ENCODE measurements at regions not wholly inside any gene's neighbourhood (a gene's known extent, or its start where the extent isn't known, plus 50 kb on each side); places are given as distances from the start of the nearest gene placed in this dataset.
"Not testable (repeated sequence)": the region's sequence is repeated elsewhere in the genome, so short reads cannot be mapped to it uniquely, and the experiment has no call there.

DNA sequence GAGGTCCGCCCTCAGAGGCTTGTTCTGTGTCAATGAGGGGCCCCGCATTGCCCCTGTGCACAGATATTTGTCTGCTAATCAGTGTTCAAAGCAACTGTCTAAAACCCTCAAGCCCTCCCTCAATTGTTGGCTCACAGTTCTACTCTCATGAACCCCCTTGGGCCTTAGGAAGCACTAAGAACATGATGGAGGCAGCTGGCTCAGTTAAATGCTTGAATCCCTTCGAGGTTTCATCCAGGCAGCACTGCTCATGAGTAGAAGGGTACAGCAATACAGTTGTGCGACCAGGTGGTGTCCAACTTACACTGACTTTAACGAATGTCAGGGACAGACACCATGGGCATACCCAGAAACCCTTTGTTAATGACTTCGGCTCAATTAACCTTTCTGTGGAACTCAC, 89.2 kb upstream of the WSCD1 start:
- H3K9me3 ChIP-seq (ENCODE audit: control insufficient read depth in 2 of 2, insufficient read depth in 1 of 2, low read depth in 1 of 2, low read length in 1 of 2), result no peaks in the 10 kb centered on the region
- no peak for DNase-seq
- WGBS, 3 donors, result 79 to 82% (median 80%) methylated on average over 6 of the region's 6 CpGs
- H3K36me3 ChIP-seq (ENCODE audit: control insufficient read depth in 3 of 3, insufficient read depth in 2 of 3, low read depth in 1 of 3, low read length in 3 of 3), result no peaks in the 10 kb centered on the region
- H3K4me3 ChIP-seq (ENCODE audit: low read depth in 1 of 3, low read length in 3 of 3), result no peak overlapping the region
- peaks cover 0 to 10% (median 0%) of the 10 kb centered on the region in 3 donors for H3K27me3 ChIP-seq (ENCODE audit: control insufficient read depth in 3 of 3, insufficient read depth in 3 of 3, low read length in 3 of 3)
- FAIRE-seq, result no peak
- H3K27ac ChIP-seq (ENCODE audit: low read depth in 1 of 3, low read length in 2 of 3), result no peak overlapping the region
- no peaks in the 10 kb centered on the region for H3K4me1 ChIP-seq (ENCODE audit: control insufficient read depth in 3 of 3, insufficient read depth in 2 of 3, low read depth in 1 of 3, low read length in 2 of 3)

GRCh38 chr17:5986644-5987043, 83.5 kb upstream of the WSCD1 start:
- Histone ChIP-seq H3K27me3 (ENCODE audit: control insufficient read depth in 3 of 3, insufficient read depth in 3 of 3, low read length in 3 of 3) (peaks cover 0 to 2% (median 0%) of the 10 kb centered on the region in 3 donors), H3K4me1 (ENCODE audit: control insufficient read depth in 3 of 3, insufficient read depth in 2 of 3, low read depth in 1 of 3, low read length in 2 of 3) (no peaks in the 10 kb centered on the region), H3K36me3 (ENCODE audit: control insufficient read depth in 3 of 3, insufficient read depth in 2 of 3, low read depth in 1 of 3, low read length in 3 of 3) (no peaks in the 10 kb centered on the region), H3K27ac (ENCODE audit: low read depth in 1 of 3, low read length in 2 of 3) (no peak overlapping the region), H3K9me3 (ENCODE audit: control insufficient read depth in 2 of 2, insufficient read depth in 1 of 2, low read depth in 1 of 2, low read length in 1 of 2) (no peaks in the 10 kb centered on the region), H3K4me3 (ENCODE audit: low read depth in 1 of 3, low read length in 3 of 3) (no peak overlapping the region)
- no peak for FAIRE-seq
- WGBS, 3 donors, result 75 to 88% (median 77%) methylated on average over 2 of the region's 2 CpGs
- DNase-seq, result no peak

DNA sequence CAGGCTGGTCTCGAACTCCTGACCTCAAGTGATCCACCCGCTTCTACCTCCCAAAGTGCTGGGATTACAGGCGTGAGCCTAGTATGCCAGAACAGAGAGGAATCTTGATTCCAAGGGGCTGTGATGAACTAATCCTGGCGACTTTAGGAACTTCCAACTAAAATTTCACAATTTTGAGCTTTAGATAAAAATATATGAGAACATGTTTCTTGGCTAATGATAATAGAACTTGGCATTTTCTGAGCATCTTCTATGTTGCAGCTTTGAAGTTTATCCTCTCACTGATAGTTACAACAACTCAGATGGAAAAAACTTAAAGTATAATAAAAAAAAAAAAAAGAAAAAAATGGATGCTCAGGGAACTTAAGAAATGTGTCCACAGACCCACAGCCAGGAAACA, 69.8 kb upstream of the WSCD1 start:
- no peak for FAIRE-seq

DNA sequence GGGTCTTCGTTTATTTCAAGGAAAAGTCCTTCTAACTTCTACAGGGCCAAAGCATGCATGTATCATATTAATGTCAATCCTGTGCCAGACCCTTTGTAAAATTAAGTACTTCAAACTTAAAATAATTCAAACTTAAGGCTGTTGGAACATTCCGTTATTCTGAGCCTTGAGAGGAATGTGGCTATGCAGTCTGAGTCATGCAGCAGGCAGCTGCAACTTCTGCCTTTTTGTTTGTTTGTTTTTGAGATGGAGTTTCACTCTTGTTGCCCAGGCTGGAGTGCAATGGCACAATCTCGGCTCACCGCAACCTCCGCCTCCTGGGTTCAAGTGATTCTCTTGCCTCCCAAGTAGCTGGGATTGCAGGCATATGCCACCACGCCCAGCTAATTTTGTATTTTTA, 67.0 kb upstream of the WSCD1 start:
- not testable (repeated sequence) for H3K9me3 ChIP-seq (ENCODE audit: control insufficient read depth in 2 of 2, insufficient read depth in 1 of 2, low read depth in 1 of 2, low read length in 1 of 2); DNase-seq; H3K27me3 ChIP-seq (ENCODE audit: control insufficient read depth in 3 of 3, insufficient read depth in 3 of 3, low read length in 3 of 3); H3K27ac ChIP-seq (ENCODE audit: low read depth in 1 of 3, low read length in 2 of 3); H3K4me3 ChIP-seq (ENCODE audit: low read depth in 1 of 3, low read length in 3 of 3); FAIRE-seq; H3K36me3 ChIP-seq (ENCODE audit: control insufficient read depth in 3 of 3, insufficient read depth in 2 of 3, low read depth in 1 of 3, low read length in 3 of 3); H3K4me1 ChIP-seq (ENCODE audit: control insufficient read depth in 3 of 3, insufficient read depth in 2 of 3, low read depth in 1 of 3, low read length in 2 of 3)
- WGBS, 3 donors, result 55 to 82% (median 78%) methylated on average over 6 of the region's 6 CpGs

More for the DNA sequence above, 69.8 kb upstream of the WSCD1 start:
- H3K4me3 ChIP-seq (ENCODE audit: low read depth in 1 of 3, low read length in 3 of 3), result no peak overlapping the region
- no peaks in the 10 kb centered on the region for H3K4me1 ChIP-seq (ENCODE audit: control insufficient read depth in 3 of 3, insufficient read depth in 2 of 3, low read depth in 1 of 3, low read length in 2 of 3)
- H3K27me3 ChIP-seq (ENCODE audit: control insufficient read depth in 3 of 3, insufficient read depth in 3 of 3, low read length in 3 of 3), result no peaks in the 10 kb centered on the region
- 72 to 82% (median 78%) methylated on average over 4 of the region's 4 CpGs for WGBS, 3 donors
- DNase-seq, result no peak
- H3K36me3 ChIP-seq (ENCODE audit: control insufficient read depth in 3 of 3, insufficient read depth in 2 of 3, low read depth in 1 of 3, low read length in 3 of 3), result no peaks in the 10 kb centered on the region
- no peaks in the 10 kb centered on the region for H3K9me3 ChIP-seq (ENCODE audit: control insufficient read depth in 2 of 2, insufficient read depth in 1 of 2, low read depth in 1 of 2, low read length in 1 of 2)
- no peak overlapping the region for H3K27ac ChIP-seq (ENCODE audit: low read depth in 1 of 3, low read length in 2 of 3)

DNA sequence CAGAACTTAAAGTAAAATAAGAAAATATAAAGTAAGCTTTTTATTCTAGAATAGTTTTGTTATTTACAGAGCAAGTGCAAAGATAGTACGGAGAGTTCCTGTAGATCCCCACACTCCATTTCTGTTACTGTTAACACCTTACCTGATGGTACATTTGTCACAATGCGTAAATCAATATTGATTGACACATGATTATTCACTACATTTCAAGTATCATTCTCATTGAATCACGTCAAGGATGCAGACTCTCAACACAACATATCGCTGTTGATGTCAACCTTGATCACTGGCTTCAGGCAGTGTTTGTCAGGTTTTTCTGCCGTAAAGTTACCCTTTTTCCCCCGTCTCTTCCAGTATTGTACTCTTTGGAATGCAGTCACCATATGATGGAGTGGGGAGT, 64.2 kb upstream of the WSCD1 start:
- Histone ChIP-seq H3K36me3 (ENCODE audit: control insufficient read depth in 3 of 3, insufficient read depth in 2 of 3, low read depth in 1 of 3, low read length in 3 of 3) (no peaks in the 10 kb centered on the region), H3K9me3 (ENCODE audit: control insufficient read depth in 2 of 2, insufficient read depth in 1 of 2, low read depth in 1 of 2, low read length in 1 of 2) (no peaks in the 10 kb centered on the region), H3K4me3 (ENCODE audit: low read depth in 1 of 3, low read length in 3 of 3) (no peak overlapping the region), H3K4me1 (ENCODE audit: control insufficient read depth in 3 of 3, insufficient read depth in 2 of 3, low read depth in 1 of 3, low read length in 2 of 3) (no peaks in the 10 kb centered on the region), H3K27ac (ENCODE audit: low read depth in 1 of 3, low read length in 2 of 3) (no peak overlapping the region), H3K27me3 (ENCODE audit: control insufficient read depth in 3 of 3, insufficient read depth in 3 of 3, low read length in 3 of 3) (peaks cover 0 to 3% (median 0%) of the 10 kb centered on the region in 3 donors)
- FAIRE-seq (no peak), DNase-seq (no peak)
- WGBS, 3 donors, result 73 to 88% (median 84%) methylated on average over 6 of the region's 6 CpGs

DNA sequence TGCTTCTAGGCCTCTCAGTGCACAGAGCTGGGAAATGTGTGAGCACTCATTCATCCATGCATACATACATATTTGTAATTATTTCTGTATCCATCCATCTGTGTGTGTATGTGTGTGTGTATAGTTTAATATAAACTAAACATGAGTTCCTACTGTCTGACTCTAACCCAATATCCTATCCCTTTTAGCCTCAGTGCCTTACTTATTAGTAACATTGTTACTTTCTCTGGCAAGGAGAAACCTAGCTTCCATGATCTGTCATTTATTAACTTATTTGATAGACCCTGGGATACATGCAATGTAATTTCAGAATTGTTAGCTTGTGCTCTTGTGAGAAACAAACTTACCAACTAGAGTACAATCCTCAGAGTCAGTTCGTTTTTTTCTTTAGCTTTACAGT, 59.0 kb upstream of the WSCD1 start:
- Histone ChIP-seq H3K4me3 (ENCODE audit: low read depth in 1 of 3, low read length in 3 of 3) (no peak overlapping the region), H3K4me1 (ENCODE audit: control insufficient read depth in 3 of 3, insufficient read depth in 2 of 3, low read depth in 1 of 3, low read length in 2 of 3) (no peaks in the 10 kb centered on the region), H3K27ac (ENCODE audit: low read depth in 1 of 3, low read length in 2 of 3) (no peak overlapping the region), H3K9me3 (ENCODE audit: control insufficient read depth in 2 of 2, insufficient read depth in 1 of 2, low read depth in 1 of 2, low read length in 1 of 2) (no peaks in the 10 kb centered on the region), H3K36me3 (ENCODE audit: control insufficient read depth in 3 of 3, insufficient read depth in 2 of 3, low read depth in 1 of 3, low read length in 3 of 3) (no peaks in the 10 kb centered on the region), H3K27me3 (ENCODE audit: control insufficient read depth in 3 of 3, insufficient read depth in 3 of 3, low read length in 3 of 3) (peaks cover 0 to 3% (median 0%) of the 10 kb centered on the region in 3 donors)
- DNase-seq, result no peak
- 19 to 38% (median 31%) methylated on average over 1 of the region's 1 CpG for WGBS, 3 donors
- FAIRE-seq, result no peak

DNA sequence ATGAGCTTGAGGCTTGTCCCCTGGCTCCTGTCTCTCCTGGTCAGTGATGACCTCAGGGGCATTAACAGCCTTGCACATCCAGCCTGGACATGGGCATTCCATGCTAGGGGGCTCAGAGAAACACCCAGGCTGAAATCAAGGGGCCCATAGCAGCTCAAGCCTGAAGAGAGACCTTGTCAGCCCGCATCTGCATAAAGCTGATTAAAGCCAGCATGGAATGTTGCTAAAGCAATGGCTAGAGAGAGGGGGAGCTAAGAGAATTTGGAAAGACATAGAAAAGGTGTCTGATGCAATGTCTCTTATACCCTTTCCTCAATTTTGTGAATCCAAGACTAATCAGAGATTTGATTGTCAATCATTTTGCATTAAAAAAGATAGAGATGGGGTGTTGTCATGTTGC, 51.4 kb upstream of the WSCD1 start:
- no peak for FAIRE-seq
- Histone ChIP-seq H3K36me3 (ENCODE audit: control insufficient read depth in 3 of 3, insufficient read depth in 2 of 3, low read depth in 1 of 3, low read length in 3 of 3) (no peaks in the 10 kb centered on the region), H3K9me3 (ENCODE audit: control insufficient read depth in 2 of 2, insufficient read depth in 1 of 2, low read depth in 1 of 2, low read length in 1 of 2) (no peaks in the 10 kb centered on the region), H3K4me3 (ENCODE audit: low read depth in 1 of 3, low read length in 3 of 3) (no peak overlapping the region), H3K27me3 (ENCODE audit: control insufficient read depth in 3 of 3, insufficient read depth in 3 of 3, low read length in 3 of 3) (peaks cover 0 to 8% (median 0%) of the 10 kb centered on the region in 3 donors), H3K27ac (ENCODE audit: low read depth in 1 of 3, low read length in 2 of 3) (no peak overlapping the region), H3K4me1 (ENCODE audit: control insufficient read depth in 3 of 3, insufficient read depth in 2 of 3, low read depth in 1 of 3, low read length in 2 of 3) (no peaks in the 10 kb centered on the region)
- no peak for DNase-seq
- WGBS, 3 donors, result 57 to 66% (median 63%) methylated on average over 1 of the region's 1 CpG

DNA sequence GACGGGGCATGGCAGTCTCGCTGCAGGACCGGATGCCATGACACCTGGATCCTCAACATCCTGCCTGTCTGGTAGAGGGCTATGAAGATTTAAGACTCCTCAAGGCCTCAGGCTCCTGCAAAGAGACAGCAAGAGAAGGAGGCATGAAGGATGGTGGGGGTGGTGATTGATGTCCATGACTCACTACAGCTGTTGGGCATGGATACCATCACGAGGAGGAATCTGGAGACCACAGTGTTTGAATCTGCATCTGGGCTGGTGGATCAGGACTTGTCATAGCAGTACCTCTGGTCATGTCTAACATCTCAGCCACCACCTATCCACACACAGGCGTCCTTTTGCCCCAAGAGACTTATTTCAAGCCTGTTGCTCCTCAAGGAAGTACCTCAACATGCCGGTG, 50.2 kb upstream of the WSCD1 start:
- FAIRE-seq (no peak), DNase-seq (no peak)
- Histone ChIP-seq H3K27me3 (ENCODE audit: control insufficient read depth in 3 of 3, insufficient read depth in 3 of 3, low read length in 3 of 3) (peaks cover 0 to 8% (median 0%) of the 10 kb centered on the region in 3 donors), H3K27ac (ENCODE audit: low read depth in 1 of 3, low read length in 2 of 3) (no peak overlapping the region), H3K4me3 (ENCODE audit: low read depth in 1 of 3, low read length in 3 of 3) (no peak overlapping the region), H3K9me3 (ENCODE audit: control insufficient read depth in 2 of 2, insufficient read depth in 1 of 2, low read depth in 1 of 2, low read length in 1 of 2) (no peaks in the 10 kb centered on the region), H3K4me1 (ENCODE audit: control insufficient read depth in 3 of 3, insufficient read depth in 2 of 3, low read depth in 1 of 3, low read length in 2 of 3) (no peaks in the 10 kb centered on the region), H3K36me3 (ENCODE audit: control insufficient read depth in 3 of 3, insufficient read depth in 2 of 3, low read depth in 1 of 3, low read length in 3 of 3) (no peaks in the 10 kb centered on the region)
- 80 to 86% (median 82%) methylated on average over 6 of the region's 6 CpGs for WGBS, 3 donors

DNA sequence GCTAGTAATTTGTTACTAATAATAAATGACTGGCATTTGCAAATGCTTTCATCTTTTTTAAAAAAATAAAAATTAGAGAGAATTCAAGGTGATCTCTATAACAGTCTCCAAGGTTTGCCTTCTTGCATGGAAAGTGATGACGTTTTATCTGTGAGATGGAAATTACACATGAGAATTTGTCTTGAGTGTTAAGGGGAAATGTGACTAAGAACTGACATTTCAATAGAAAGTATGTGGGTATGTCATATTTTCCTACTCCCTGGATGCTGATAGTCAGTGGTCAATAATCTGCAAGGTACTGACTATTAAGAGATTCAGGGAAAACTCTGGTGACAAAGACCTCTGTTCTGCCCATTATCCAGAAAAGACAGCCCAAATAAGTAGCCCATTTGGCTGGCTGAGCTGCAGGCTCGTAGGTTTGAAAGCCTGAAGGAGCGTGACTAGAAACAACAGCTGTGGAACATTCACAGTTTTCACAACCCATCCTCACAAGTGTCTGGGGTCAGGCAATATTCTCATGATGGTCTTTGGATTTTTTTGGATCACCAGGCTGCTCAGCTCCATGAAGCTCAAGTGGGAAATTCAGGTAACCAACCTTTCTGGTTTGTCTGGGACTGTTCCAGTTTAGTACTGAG, 49.7 kb upstream of the WSCD1 start:
- Histone ChIP-seq H3K4me3 (ENCODE audit: low read depth in 1 of 3, low read length in 3 of 3) (no peak overlapping the region), H3K4me1 (ENCODE audit: control insufficient read depth in 3 of 3, insufficient read depth in 2 of 3, low read depth in 1 of 3, low read length in 2 of 3) (no peaks in the 10 kb centered on the region), H3K9me3 (ENCODE audit: control insufficient read depth in 2 of 2, insufficient read depth in 1 of 2, low read depth in 1 of 2, low read length in 1 of 2) (no peaks in the 10 kb centered on the region), H3K27me3 (ENCODE audit: control insufficient read depth in 3 of 3, insufficient read depth in 3 of 3, low read length in 3 of 3) (peaks cover 0 to 8% (median 0%) of the 10 kb centered on the region in 3 donors), H3K36me3 (ENCODE audit: control insufficient read depth in 3 of 3, insufficient read depth in 2 of 3, low read depth in 1 of 3, low read length in 3 of 3) (no peaks in the 10 kb centered on the region), H3K27ac (ENCODE audit: low read depth in 1 of 3, low read length in 2 of 3) (no peak overlapping the region)
- DNase-seq (no peak), FAIRE-seq (no peak)
- WGBS, 3 donors, result 46 to 62% (median 55%) methylated on average over 3 of the region's 3 CpGs

Data from small intestine (tissue), 7 donors.